ENCODE measurements at regions not wholly inside any gene's neighbourhood (a gene's known extent, or its start where the extent isn't known, plus 50 kb on each side); places are given as distances from the start of the nearest gene placed in this dataset.

DNA sequence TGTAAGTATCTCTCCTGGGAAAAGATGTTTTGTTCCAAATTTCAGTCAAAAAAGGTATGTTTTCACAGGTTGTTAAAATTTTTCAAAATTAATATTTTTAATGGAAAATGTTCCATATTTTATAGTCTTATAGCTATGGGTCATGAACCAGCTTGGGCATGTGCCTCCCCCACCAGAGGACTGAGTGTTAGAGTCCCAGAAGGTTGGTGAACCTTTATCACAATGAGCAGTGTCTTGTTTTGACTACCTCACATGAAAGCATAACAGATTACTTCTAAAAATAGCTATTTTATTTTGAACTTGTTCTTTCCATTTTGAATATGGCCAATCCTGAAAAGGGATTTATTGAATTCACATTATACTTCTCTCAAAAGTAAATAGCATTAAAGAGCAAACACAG is 112.5 kb upstream of the TSC22D1 start:
- H3K4me2 ChIP-seq (ENCODE audit: control insufficient read depth, extremely low read depth, insufficient read depth, low read depth, low read length) = no peak overlapping the region
- H3K9me3 ChIP-seq (ENCODE audit: control insufficient read depth, low read depth, low read length) = no peaks in the 10 kb centered on the region
- H3K4me3 ChIP-seq (ENCODE audit: control insufficient read depth in 2 of 3, extremely low read depth in 1 of 3, insufficient read depth in 2 of 3, low read depth in 1 of 3, low read length in 3 of 3) = no peak overlapping the region
- no peaks in the 10 kb centered on the region for H4K20me1 ChIP-seq (ENCODE audit: control insufficient read depth, extremely low read depth, insufficient read depth, low read length)
- DNase-seq (ENCODE audit: low read depth, low spot score) = no peak
- H3K9ac ChIP-seq (ENCODE audit: control insufficient read depth, extremely low read depth, insufficient read depth, low read length) = no peak overlapping the region
- no peak overlapping the region for H2AFZ ChIP-seq (ENCODE audit: control insufficient read depth, low read length)
- FAIRE-seq = no peak
- H3K9me1 ChIP-seq (ENCODE audit: control insufficient read depth, extremely low read depth, insufficient read depth, low read length) = no peaks in the 10 kb centered on the region
- H3K79me2 ChIP-seq (ENCODE audit: control insufficient read depth, insufficient read depth, low read length) = no peaks in the 10 kb centered on the region
- H3K36me3 ChIP-seq (ENCODE audit: control insufficient read depth in 2 of 2, extremely low read depth in 1 of 2, insufficient read depth in 2 of 2, low read length in 2 of 2) = no peaks in the 10 kb centered on the region
- no peaks in the 10 kb centered on the region for H3K27me3 ChIP-seq (ENCODE audit: control insufficient read depth, extremely low read depth, insufficient read depth, low read length)
- dilution Hi-C loops (cut with MboI; ENCODE audit: extremely low pct_ligation_motif_present, low sequenced_read_pairs) = no loop called here
- H3K4me1 ChIP-seq (ENCODE audit: control insufficient read depth, extremely low read depth, insufficient read depth, low read length) = peaks cover 3% of the 10 kb centered on the region
- no peak for TF ChIP-seq EZH2 (IDR thresholded peaks at IDR 0.05; ENCODE audit: low read length)
- TF ChIP-seq, protein P1, sequence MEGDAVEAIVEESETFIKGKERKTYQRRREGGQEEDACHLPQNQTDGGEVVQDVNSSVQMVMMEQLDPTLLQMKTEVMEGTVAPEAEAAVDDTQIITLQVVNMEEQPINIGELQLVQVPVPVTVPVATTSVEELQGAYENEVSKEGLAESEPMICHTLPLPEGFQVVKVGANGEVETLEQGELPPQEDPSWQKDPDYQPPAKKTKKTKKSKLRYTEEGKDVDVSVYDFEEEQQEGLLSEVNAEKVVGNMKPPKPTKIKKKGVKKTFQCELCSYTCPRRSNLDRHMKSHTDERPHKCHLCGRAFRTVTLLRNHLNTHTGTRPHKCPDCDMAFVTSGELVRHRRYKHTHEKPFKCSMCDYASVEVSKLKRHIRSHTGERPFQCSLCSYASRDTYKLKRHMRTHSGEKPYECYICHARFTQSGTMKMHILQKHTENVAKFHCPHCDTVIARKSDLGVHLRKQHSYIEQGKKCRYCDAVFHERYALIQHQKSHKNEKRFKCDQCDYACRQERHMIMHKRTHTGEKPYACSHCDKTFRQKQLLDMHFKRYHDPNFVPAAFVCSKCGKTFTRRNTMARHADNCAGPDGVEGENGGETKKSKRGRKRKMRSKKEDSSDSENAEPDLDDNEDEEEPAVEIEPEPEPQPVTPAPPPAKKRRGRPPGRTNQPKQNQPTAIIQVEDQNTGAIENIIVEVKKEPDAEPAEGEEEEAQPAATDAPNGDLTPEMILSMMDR (optimal IDR thresholded peaks at IDR 0.05 in 1 of 3, IDR thresholded peaks at IDR 0.05 in 1 of 3, conservative IDR thresholded peaks at IDR 0.05 in 1 of 3; ENCODE audit: extremely low read depth in 1 of 3, insufficient read depth in 2 of 3, low read length in 3 of 3) = no peak
- H3K27ac ChIP-seq (ENCODE audit: control insufficient read depth, insufficient read depth, low read length) = no peak overlapping the region

- DNase-seq (ENCODE audit: low read depth, low spot score) (no peak), FAIRE-seq (no peak)
- no peak overlapping the region for H3K9ac ChIP-seq (ENCODE audit: control insufficient read depth, extremely low read depth, insufficient read depth, low read length)
- H3K9me3 ChIP-seq (ENCODE audit: control insufficient read depth, low read depth, low read length) = no peaks in the 10 kb centered on the region
- no peaks in the 10 kb centered on the region for H3K36me3 ChIP-seq (ENCODE audit: control insufficient read depth in 2 of 2, extremely low read depth in 1 of 2, insufficient read depth in 2 of 2, low read length in 2 of 2)
- H3K27me3 ChIP-seq (ENCODE audit: control insufficient read depth, extremely low read depth, insufficient read depth, low read length) = no peaks in the 10 kb centered on the region
- peaks cover 3% of the 10 kb centered on the region for H3K4me1 ChIP-seq (ENCODE audit: control insufficient read depth, extremely low read depth, insufficient read depth, low read length)
- no peak overlapping the region for H3K27ac ChIP-seq (ENCODE audit: control insufficient read depth, insufficient read depth, low read length)
- no peak overlapping the region for H2AFZ ChIP-seq (ENCODE audit: control insufficient read depth, low read length)
- TF ChIP-seq, protein P1 (optimal IDR thresholded peaks at IDR 0.05 in 1 of 3, IDR thresholded peaks at IDR 0.05 in 1 of 3, conservative IDR thresholded peaks at IDR 0.05 in 1 of 3; ENCODE audit: extremely low read depth in 1 of 3, insufficient read depth in 2 of 3, low read length in 3 of 3) = no peak
- no peak for TF ChIP-seq EZH2 (IDR thresholded peaks at IDR 0.05; ENCODE audit: low read length)
- no peak overlapping the region for H3K4me3 ChIP-seq (ENCODE audit: control insufficient read depth in 2 of 3, extremely low read depth in 1 of 3, insufficient read depth in 2 of 3, low read depth in 1 of 3, low read length in 3 of 3)
- H3K9me1 ChIP-seq (ENCODE audit: control insufficient read depth, extremely low read depth, insufficient read depth, low read length) = no peaks in the 10 kb centered on the region
- H3K79me2 ChIP-seq (ENCODE audit: control insufficient read depth, insufficient read depth, low read length) = no peaks in the 10 kb centered on the region
- H4K20me1 ChIP-seq (ENCODE audit: control insufficient read depth, extremely low read depth, insufficient read depth, low read length) = no peaks in the 10 kb centered on the region
- dilution Hi-C loops (cut with MboI; ENCODE audit: extremely low pct_ligation_motif_present, low sequenced_read_pairs) = no loop called here
- no peak overlapping the region for H3K4me2 ChIP-seq (ENCODE audit: control insufficient read depth, extremely low read depth, insufficient read depth, low read depth, low read length)
Observed at GRCh38 chr13:44686531-44686934, 110.4 kb upstream of the TSC22D1 start.

Data from keratinocyte (primary cell).